WTC11 (cell line): ENCODE measurements at regions not wholly inside any gene's neighbourhood (a gene's known extent, or its start where the extent isn't known, plus 50 kb on each side); places are given as distances from the start of the nearest gene placed in this dataset.

ENCODE experiments used
- ATF2 ChIP-seq: sonication (generic); formaldehyde crosslinking; IDR thresholded peaks from 2 replicates; pipeline ENCODE4 v1.8.1; 2022; ENCODE audit warnings: low read depth, missing genetic modification reagents, borderline replicate concordance
- CREB1 ChIP-seq: sonication (generic); formaldehyde crosslinking; IDR thresholded peaks from 2 replicates; pipeline ENCODE4 v1.8.0; 2023; ENCODE audit warnings: mild to moderate bottlenecking, missing genetic modification reagents
- CTCF ChIP-seq: fragments of 200-600 bp; IDR thresholded peaks from 2 replicates; pipeline ENCODE4 v1.8.0; 2022; ENCODE audit warnings: antibody characterized with exemption
- ELF4 ChIP-seq: sonication (generic); formaldehyde crosslinking; IDR thresholded peaks from 2 replicates; pipeline ENCODE4 v1.8.1; 2022; ENCODE audit warnings: low read depth, mild to moderate bottlenecking, moderate library complexity, missing genetic modification reagents
- FOXP4 ChIP-seq: sonication (generic); formaldehyde crosslinking; IDR thresholded peaks from 2 replicates; pipeline ENCODE4 v1.8.0; 2022; ENCODE audit warnings: mild to moderate bottlenecking, missing genetic modification reagents
- NR2C2 ChIP-seq: sonication (generic); formaldehyde crosslinking; IDR thresholded peaks from 2 replicates; pipeline ENCODE4 v1.8.0; 2022; ENCODE audit warnings: mild to moderate bottlenecking, missing genetic modification reagents
- ZNF121 ChIP-seq: sonication (generic); formaldehyde crosslinking; IDR thresholded peaks from 2 replicates; pipeline ENCODE4 v1.8.0; 2023; ENCODE audit warnings: missing genetic modification reagents
- ZNF232 ChIP-seq: sonication (generic); formaldehyde crosslinking; IDR thresholded peaks from 2 replicates; pipeline ENCODE4 v1.8.0; 2022; ENCODE audit warnings: mild to moderate bottlenecking, missing genetic modification reagents
- ZNF425 ChIP-seq: fragments of 250-450 bp; sonication (Bioruptor Pico); conservative IDR thresholded peaks from 2 replicates; pipeline ENCODE4 v1.9.0; 2021; ENCODE audit warnings: mild to moderate bottlenecking

GRCh38 chr18:69128566-69128965 lies 272.1 kb upstream of the DOK6 start:
- no peak for TF ChIP-seq CTCF
- no peak for TF ChIP-seq ZNF121 (CRISPR knock-in tag)
- no peak for TF ChIP-seq ATF2 (CRISPR knock-in tag)
- no peak for TF ChIP-seq NR2C2 (CRISPR knock-in tag)
- no peak for TF ChIP-seq ELF4 (CRISPR knock-in tag)
- no peak for TF ChIP-seq CREB1 (CRISPR knock-in tag)
- no peak for TF ChIP-seq ZNF232 (CRISPR knock-in tag)
- TF ChIP-seq ZNF425 (CRISPR knock-in tag), result no peak
- no peak for TF ChIP-seq FOXP4
